DND-41 (cell line): ENCODE measurements at regions not wholly inside any gene's neighbourhood (a gene's known extent, or its start where the extent isn't known, plus 50 kb on each side); places are given as distances from the start of the nearest gene placed in this dataset.

Source experiments
- ATAC-seq: fragments of 200-7000 bp; cut with Tn5 transposase; 3 replicates; pipeline ENCODE4 v1.9.1; 2021; ENCODE audit warnings: low read depth; ENCODE audit not compliant: insufficient read depth
- DNase-seq: peaks from one replicate; pipeline ENCODE4 v3.0.0-alpha.2; 2020
- H2AFZ ChIP-seq: 2 replicates; pipeline ENCODE4 v1.6.0; 2012; ENCODE audit warnings: low read depth, low read length
- H3K27ac ChIP-seq: 2 replicates; pipeline ENCODE4 v1.5.1; 2012; ENCODE audit warnings: low read length, inconsistent platforms
- H3K27me3 ChIP-seq: fragments of 200-600 bp; sonication (generic); 2 replicates; pipeline ENCODE4 v1.6.0; 2012; ENCODE audit warnings: low read length, mild to moderate bottlenecking, inconsistent platforms; ENCODE audit not compliant: insufficient read depth, poor library complexity
- H3K36me3 ChIP-seq: 2 replicates; pipeline ENCODE4 v1.5.1; 2012; ENCODE audit warnings: low read length, inconsistent platforms; ENCODE audit not compliant: insufficient read depth
- H3K4me1 ChIP-seq: 2 replicates; pipeline ENCODE4 v1.5.1; 2012; ENCODE audit warnings: mild to moderate bottlenecking, low read length; ENCODE audit not compliant: insufficient read depth
- H3K4me2 ChIP-seq: 2 replicates; pipeline ENCODE4 v1.6.0; 2012; ENCODE audit warnings: mild to moderate bottlenecking, moderate library complexity, low read length, inconsistent platforms; ENCODE audit not compliant: insufficient read depth
- H3K4me3 ChIP-seq, 2 experiments: fragments of 200-600 bp in 1 of 2; shearing (Covaris generic) in 1 of 2; 2 replicates each; pipeline ENCODE4 v1.5.1; 2012 to 2016; ENCODE audit warnings: inconsistent platforms in 2 of 2, low read length in 2 of 2, mild to moderate bottlenecking in 2 of 2, low read depth in 1 of 2, moderate library complexity in 1 of 2
- H3K79me2 ChIP-seq: 2 replicates; pipeline ENCODE4 v1.6.0; 2012; ENCODE audit warnings: low read length, inconsistent platforms; ENCODE audit not compliant: insufficient read depth
- H3K9ac ChIP-seq: 2 replicates; pipeline ENCODE4 v1.6.0; 2012; ENCODE audit warnings: low read depth, mild to moderate bottlenecking, inconsistent platforms, low read length, moderate library complexity
- H3K9me3 ChIP-seq: 2 replicates; pipeline ENCODE4 v1.5.1; 2012; ENCODE audit warnings: low read length, moderate library complexity, mild to moderate bottlenecking, inconsistent platforms; ENCODE audit not compliant: insufficient read depth, severe bottlenecking
- H4K20me1 ChIP-seq: 2 replicates; pipeline ENCODE4 v1.6.0; 2012; ENCODE audit warnings: low read length; ENCODE audit not compliant: insufficient read depth
- EZH2 ChIP-seq: IDR thresholded peaks from 3 replicates; pipeline ENCODE4 v1.6.1; 2012; ENCODE audit warnings: borderline replicate concordance, low read depth, mild to moderate bottlenecking, moderate library complexity, low read length, inconsistent platforms; ENCODE audit not compliant: severe bottlenecking
- TF ChIP-seq, protein P1 (sequence below): IDR thresholded peaks from 2 replicates; pipeline ENCODE4 v1.5.1; 2012; ENCODE audit warnings: borderline replicate concordance, low read length, moderate library complexity, mild to moderate bottlenecking; ENCODE audit not compliant: poor library complexity, severe bottlenecking; ENCODE audit errors: extremely low read depth

DNA sequence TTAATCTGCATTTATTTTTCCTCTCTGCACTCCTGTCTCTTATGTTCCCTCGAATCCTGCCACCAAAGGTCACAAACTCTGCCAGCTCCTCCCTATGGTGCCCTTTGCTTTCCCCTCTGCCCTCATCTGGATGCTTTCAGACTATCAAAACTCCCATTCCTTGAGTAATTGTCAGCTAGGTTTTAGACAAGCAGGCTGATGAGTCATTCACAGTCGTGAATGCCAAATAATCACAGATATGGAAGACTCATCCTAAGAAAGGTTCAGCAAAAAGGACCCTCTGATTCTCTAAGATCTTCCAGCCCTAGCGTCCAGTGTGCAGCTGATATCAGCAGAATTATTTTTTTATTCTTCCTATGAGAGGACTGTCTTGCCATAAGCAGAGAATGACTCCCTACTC is 104.5 kb upstream of the NUDT12 start:
- H3K27ac ChIP-seq = no peak overlapping the region
- no peaks in the 10 kb centered on the region for H3K4me1 ChIP-seq
- no peaks in the 10 kb centered on the region for H3K27me3 ChIP-seq
- no peaks in the 10 kb centered on the region for H3K36me3 ChIP-seq
- ATAC-seq (no peak), DNase-seq (no peak)
- H3K4me2 ChIP-seq = no peak overlapping the region
- no peaks in the 10 kb centered on the region for H3K79me2 ChIP-seq
- H4K20me1 ChIP-seq = no peaks in the 10 kb centered on the region
- H3K9me3 ChIP-seq = peaks cover 3% of the 10 kb centered on the region
- no peak overlapping the region for H3K9ac ChIP-seq
- no peak for TF ChIP-seq EZH2
- TF ChIP-seq, protein P1, sequence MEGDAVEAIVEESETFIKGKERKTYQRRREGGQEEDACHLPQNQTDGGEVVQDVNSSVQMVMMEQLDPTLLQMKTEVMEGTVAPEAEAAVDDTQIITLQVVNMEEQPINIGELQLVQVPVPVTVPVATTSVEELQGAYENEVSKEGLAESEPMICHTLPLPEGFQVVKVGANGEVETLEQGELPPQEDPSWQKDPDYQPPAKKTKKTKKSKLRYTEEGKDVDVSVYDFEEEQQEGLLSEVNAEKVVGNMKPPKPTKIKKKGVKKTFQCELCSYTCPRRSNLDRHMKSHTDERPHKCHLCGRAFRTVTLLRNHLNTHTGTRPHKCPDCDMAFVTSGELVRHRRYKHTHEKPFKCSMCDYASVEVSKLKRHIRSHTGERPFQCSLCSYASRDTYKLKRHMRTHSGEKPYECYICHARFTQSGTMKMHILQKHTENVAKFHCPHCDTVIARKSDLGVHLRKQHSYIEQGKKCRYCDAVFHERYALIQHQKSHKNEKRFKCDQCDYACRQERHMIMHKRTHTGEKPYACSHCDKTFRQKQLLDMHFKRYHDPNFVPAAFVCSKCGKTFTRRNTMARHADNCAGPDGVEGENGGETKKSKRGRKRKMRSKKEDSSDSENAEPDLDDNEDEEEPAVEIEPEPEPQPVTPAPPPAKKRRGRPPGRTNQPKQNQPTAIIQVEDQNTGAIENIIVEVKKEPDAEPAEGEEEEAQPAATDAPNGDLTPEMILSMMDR = no peak
- H3K4me3 ChIP-seq = no peak overlapping the region
- H2AFZ ChIP-seq = no peak overlapping the region

DNA sequence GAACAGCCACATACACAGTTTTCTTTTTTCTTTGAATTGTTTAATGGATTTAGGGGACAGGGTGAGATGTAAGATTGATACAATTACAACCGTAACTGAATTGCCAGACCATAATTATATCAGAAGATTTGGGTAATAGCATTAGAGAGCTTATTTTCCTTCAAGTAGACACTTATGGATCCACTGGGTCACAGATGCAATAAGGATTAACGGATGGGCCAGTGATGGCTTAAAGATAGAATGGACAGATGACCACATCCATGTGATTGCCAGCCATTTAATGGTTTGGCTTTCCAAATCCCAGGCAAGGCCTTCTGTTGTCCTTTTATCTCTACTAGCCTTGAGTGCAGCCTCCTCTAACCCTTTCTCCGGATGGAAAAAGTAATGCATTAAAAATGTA is 94.7 kb upstream of the NUDT12 start:
- no peak overlapping the region for H3K4me2 ChIP-seq
- H3K79me2 ChIP-seq = no peaks in the 10 kb centered on the region
- H3K9ac ChIP-seq = no peak overlapping the region
- no peak for TF ChIP-seq EZH2
- TF ChIP-seq, protein P1 = no peak
- H3K27ac ChIP-seq = no peak overlapping the region
- no peaks in the 10 kb centered on the region for H3K27me3 ChIP-seq
- no peaks in the 10 kb centered on the region for H3K36me3 ChIP-seq
- H3K4me3 ChIP-seq = no peak overlapping the region
- DNase-seq (no peak), ATAC-seq (no peak)
- H3K9me3 ChIP-seq = no peaks in the 10 kb centered on the region
- H2AFZ ChIP-seq = no peak overlapping the region
- H3K4me1 ChIP-seq = no peaks in the 10 kb centered on the region
- H4K20me1 ChIP-seq = no peaks in the 10 kb centered on the region

DNA sequence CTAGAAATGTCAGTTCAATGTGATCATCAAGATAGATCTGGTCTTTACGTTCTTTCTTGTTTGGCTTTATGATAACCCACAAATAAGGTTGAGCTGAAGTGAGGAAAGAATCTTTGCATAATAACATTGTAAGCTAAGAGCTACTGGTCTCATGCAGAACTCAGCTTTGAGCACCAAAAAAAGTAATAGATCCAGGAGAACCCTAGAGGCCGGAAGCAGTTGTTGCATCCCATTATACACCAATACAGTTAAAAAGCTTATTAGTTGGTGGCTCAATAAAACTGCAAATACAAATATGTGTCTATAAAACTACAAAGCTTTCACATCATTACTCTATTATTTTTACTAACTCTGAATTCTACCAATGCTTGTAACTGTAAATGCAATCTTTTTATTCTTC is 85.5 kb upstream of the NUDT12 start:
- H3K9ac ChIP-seq = no peak overlapping the region
- H3K79me2 ChIP-seq = no peaks in the 10 kb centered on the region
- H3K9me3 ChIP-seq = no peaks in the 10 kb centered on the region
- ATAC-seq (no peak), DNase-seq (no peak)
- no peak overlapping the region for H2AFZ ChIP-seq
- H3K4me2 ChIP-seq = no peak overlapping the region
- no peak for TF ChIP-seq EZH2
- TF ChIP-seq, protein P1 = no peak
- H3K27me3 ChIP-seq = no peaks in the 10 kb centered on the region
- H3K4me1 ChIP-seq = no peaks in the 10 kb centered on the region
- H3K4me3 ChIP-seq = no peak overlapping the region
- H3K36me3 ChIP-seq = no peaks in the 10 kb centered on the region
- no peak overlapping the region for H3K27ac ChIP-seq
- H4K20me1 ChIP-seq = no peaks in the 10 kb centered on the region
